Astrocyte (in vitro differentiated cells and primary cell): ENCODE measurements at regions not wholly inside any gene's neighbourhood (a gene's known extent, or its start where the extent isn't known, plus 50 kb on each side); places are given as distances from the start of the nearest gene placed in this dataset.

ENCODE experiments used
- EZH2 ChIP-seq: IDR thresholded peaks from 2 replicates; pipeline ENCODE4 v1.6.1; 2012; ENCODE audit warnings: mild to moderate bottlenecking, low read length, inconsistent platforms; ENCODE audit not compliant: insufficient read depth
- TF ChIP-seq, protein P1 (sequence below): IDR thresholded peaks from 2 replicates; pipeline ENCODE4 v1.5.1; 2011; ENCODE audit warnings: low read depth, mild to moderate bottlenecking, inconsistent platforms, low read length, moderate library complexity; ENCODE audit not compliant: insufficient read depth

DNA sequence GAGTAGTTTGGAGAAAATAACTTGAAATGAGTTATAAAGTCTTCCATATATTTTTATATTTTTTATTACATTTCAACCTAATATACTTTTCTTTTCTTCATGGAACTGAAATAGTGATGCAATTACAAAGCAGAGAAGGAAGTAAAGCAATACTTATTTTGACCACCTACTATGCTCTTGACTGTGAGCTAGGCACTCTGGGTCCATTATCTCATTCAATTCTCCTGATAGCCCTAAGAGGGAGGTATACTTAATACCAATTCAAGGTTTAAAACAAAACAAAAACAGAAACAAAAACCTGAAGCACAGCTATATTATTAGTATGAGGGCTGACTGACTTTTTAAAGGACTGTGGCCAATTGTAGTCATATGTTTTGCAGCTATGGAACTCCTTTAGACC, 193.5 kb downstream of the MAD2L1 start:
- TF ChIP-seq, protein P1, sequence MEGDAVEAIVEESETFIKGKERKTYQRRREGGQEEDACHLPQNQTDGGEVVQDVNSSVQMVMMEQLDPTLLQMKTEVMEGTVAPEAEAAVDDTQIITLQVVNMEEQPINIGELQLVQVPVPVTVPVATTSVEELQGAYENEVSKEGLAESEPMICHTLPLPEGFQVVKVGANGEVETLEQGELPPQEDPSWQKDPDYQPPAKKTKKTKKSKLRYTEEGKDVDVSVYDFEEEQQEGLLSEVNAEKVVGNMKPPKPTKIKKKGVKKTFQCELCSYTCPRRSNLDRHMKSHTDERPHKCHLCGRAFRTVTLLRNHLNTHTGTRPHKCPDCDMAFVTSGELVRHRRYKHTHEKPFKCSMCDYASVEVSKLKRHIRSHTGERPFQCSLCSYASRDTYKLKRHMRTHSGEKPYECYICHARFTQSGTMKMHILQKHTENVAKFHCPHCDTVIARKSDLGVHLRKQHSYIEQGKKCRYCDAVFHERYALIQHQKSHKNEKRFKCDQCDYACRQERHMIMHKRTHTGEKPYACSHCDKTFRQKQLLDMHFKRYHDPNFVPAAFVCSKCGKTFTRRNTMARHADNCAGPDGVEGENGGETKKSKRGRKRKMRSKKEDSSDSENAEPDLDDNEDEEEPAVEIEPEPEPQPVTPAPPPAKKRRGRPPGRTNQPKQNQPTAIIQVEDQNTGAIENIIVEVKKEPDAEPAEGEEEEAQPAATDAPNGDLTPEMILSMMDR: no peak
- no peak for TF ChIP-seq EZH2
